H9 (cell line): ENCODE measurements at regions not wholly inside any gene's neighbourhood (a gene's known extent, or its start where the extent isn't known, plus 50 kb on each side); places are given as distances from the start of the nearest gene placed in this dataset.
A peak's percentile ranks its signal among the peaks of the same experiment; 100 is the strongest.

Experiments
- DNase-seq: peaks from one replicate; pipeline ENCODE4 v3.0.0-alpha.2; 2017
- H2AFZ ChIP-seq: one replicate; pipeline ENCODE4 v1.6.1; 2013; ENCODE audit warnings: mild to moderate bottlenecking, low read length, control low read depth, moderate library complexity
- H2AK5ac ChIP-seq: 2 replicates; pipeline ENCODE4 v1.6.1; 2013; ENCODE audit warnings: low read length, control low read depth, mixed read lengths; ENCODE audit not compliant: insufficient read length
- H2BK120ac ChIP-seq: one replicate; pipeline ENCODE4 v1.6.1; 2013; ENCODE audit warnings: low read depth, mild to moderate bottlenecking, low read length, control low read depth, inconsistent platforms; ENCODE audit not compliant: poor library complexity, severe bottlenecking
- H2BK12ac ChIP-seq: 2 replicates; pipeline ENCODE4 v1.6.1; 2013; ENCODE audit warnings: low read length, control low read depth, mixed read lengths, low read depth; ENCODE audit not compliant: insufficient read length
- H2BK15ac ChIP-seq: 2 replicates; pipeline ENCODE4 v1.6.1; 2013; ENCODE audit warnings: low read depth, low read length, control low read depth
- H2BK20ac ChIP-seq: one replicate; pipeline ENCODE4 v1.6.1; 2013; ENCODE audit warnings: low read depth, mild to moderate bottlenecking, low read length, control low read depth, inconsistent platforms; ENCODE audit not compliant: poor library complexity, severe bottlenecking
- H2BK5ac ChIP-seq: 2 replicates; pipeline ENCODE4 v1.6.1; 2013; ENCODE audit warnings: low read length, control low read depth, mixed read lengths; ENCODE audit not compliant: insufficient read length
- H3K14ac ChIP-seq: 2 replicates; pipeline ENCODE4 v1.6.1; 2013; ENCODE audit warnings: low read length, control low read depth; ENCODE audit not compliant: insufficient read depth
- H3K18ac ChIP-seq: 2 replicates; pipeline ENCODE4 v1.6.1; 2013; ENCODE audit warnings: low read depth, mild to moderate bottlenecking, mixed read lengths, low read length, control low read depth; ENCODE audit not compliant: insufficient read length
- H3K23ac ChIP-seq: 2 replicates; pipeline ENCODE4 v1.6.1; 2013; ENCODE audit warnings: low read length, control low read depth, mixed read lengths, low read depth; ENCODE audit not compliant: insufficient read length
- H3K23me2 ChIP-seq: 2 replicates; pipeline ENCODE4 v1.6.1; 2013; ENCODE audit warnings: low read depth, mild to moderate bottlenecking, mixed read lengths, low read length, control low read depth; ENCODE audit not compliant: insufficient read length, poor library complexity, severe bottlenecking
- H3K27ac ChIP-seq: 2 replicates; pipeline ENCODE4 v1.5.1; 2013; ENCODE audit warnings: low read length, control low read depth, mixed read lengths, low read depth; ENCODE audit not compliant: insufficient read length
- H3K27me3 ChIP-seq: 2 replicates; pipeline ENCODE4 v1.6.1; 2013; ENCODE audit warnings: low read length, control low read depth, inconsistent platforms; ENCODE audit not compliant: insufficient read depth
- H3K4ac ChIP-seq: 2 replicates; pipeline ENCODE4 v1.6.1; 2013; ENCODE audit warnings: low read depth, mild to moderate bottlenecking, control low read depth, inconsistent platforms, low read length, moderate library complexity
- H3K4me1 ChIP-seq: 2 replicates; pipeline ENCODE4 v1.6.1; 2013; ENCODE audit warnings: low read length, control low read depth, inconsistent platforms; ENCODE audit not compliant: insufficient read depth
- H3K4me2 ChIP-seq: 2 replicates; pipeline ENCODE4 v1.6.1; 2013; ENCODE audit warnings: low read length, control low read depth, mixed read lengths; ENCODE audit not compliant: insufficient read length, insufficient read depth
- H3K56ac ChIP-seq: 2 replicates; pipeline ENCODE4 v1.6.1; 2013; ENCODE audit warnings: low read depth, mild to moderate bottlenecking, mixed read lengths, low read length, control low read depth; ENCODE audit not compliant: insufficient read length
- H3K79me1 ChIP-seq: 2 replicates; pipeline ENCODE4 v1.6.1; 2013; ENCODE audit warnings: low read depth, mild to moderate bottlenecking, moderate library complexity, low read length, control low read depth, inconsistent platforms; ENCODE audit not compliant: insufficient read depth, poor library complexity, severe bottlenecking
- H3K79me2 ChIP-seq: 2 replicates; pipeline ENCODE4 v1.6.1; 2013; ENCODE audit warnings: low read length, control low read depth, inconsistent platforms; ENCODE audit not compliant: insufficient read depth
- H3K9ac ChIP-seq: 2 replicates; pipeline ENCODE4 v1.6.1; 2013; ENCODE audit warnings: low read length, control low read depth, mixed read lengths; ENCODE audit not compliant: insufficient read length; ENCODE audit errors: extremely low read depth
- H3K9me3 ChIP-seq: one replicate; pipeline ENCODE4 v1.6.1; 2013; ENCODE audit warnings: low read depth, low read length, inconsistent platforms; ENCODE audit not compliant: control insufficient read depth
- H3T11ph ChIP-seq: one replicate; pipeline ENCODE4 v1.6.1; 2013; ENCODE audit warnings: mild to moderate bottlenecking, low read length, control low read depth, inconsistent platforms
- H4K20me1 ChIP-seq: one replicate; pipeline ENCODE4 v1.6.1; 2013; ENCODE audit not compliant: control insufficient read depth, insufficient read length, insufficient read depth
- H4K5ac ChIP-seq: 2 replicates; pipeline ENCODE4 v1.6.1; 2013; ENCODE audit warnings: low read depth, mild to moderate bottlenecking, mixed read lengths, low read length, control low read depth; ENCODE audit not compliant: insufficient read length
- H4K8ac ChIP-seq: replicated peaks from 2 replicates; pipeline ENCODE4 v1.6.1; 2013; ENCODE audit warnings: low read length, control low read depth, mixed read lengths, low read depth; ENCODE audit not compliant: insufficient read length
- H4K91ac ChIP-seq: 2 replicates; pipeline ENCODE4 v1.6.1; 2013; ENCODE audit warnings: low read depth, mild to moderate bottlenecking, moderate library complexity, mixed read lengths, low read length, control low read depth; ENCODE audit not compliant: insufficient read length
- H3K27ac Mint-ChIP-seq, 3 experiments: 2 replicates in 2 of 3; 3 replicates in 1 of 3; pipeline ENCODE4 v1.8.0; 2020 to 2021; ENCODE audit warnings: mixed read lengths in 3 of 3, mild to moderate bottlenecking in 1 of 3, moderate library complexity in 1 of 3
- H3K27me3 Mint-ChIP-seq: 2 replicates; pipeline ENCODE4 v1.8.0; 2021; ENCODE audit warnings: low read depth, mild to moderate bottlenecking, moderate library complexity, mixed read lengths
- H3K36me3 Mint-ChIP-seq, 3 experiments: 2 replicates in 2 of 3; 3 replicates in 1 of 3; pipeline ENCODE4 v1.8.0; 2020 to 2021; ENCODE audit warnings: low read depth in 3 of 3, mixed read lengths in 3 of 3; ENCODE audit not compliant: insufficient read depth in 1 of 3
- H3K4me1 Mint-ChIP-seq, 2 experiments: 2 replicates each; pipeline ENCODE4 v1.8.0; 2020; ENCODE audit warnings: mixed read lengths in 2 of 2
- H3K4me3 Mint-ChIP-seq, 2 experiments: 2 replicates in 1 of 2; 3 replicates in 1 of 2; pipeline ENCODE4 v1.8.0; 2020 to 2021; ENCODE audit warnings: mild to moderate bottlenecking in 2 of 2, mixed read lengths in 2 of 2, moderate library complexity in 1 of 2
- H3K9me3 Mint-ChIP-seq, 2 experiments: 2 replicates in 1 of 2; 3 replicates in 1 of 2; pipeline ENCODE4 v1.8.0; 2020; ENCODE audit warnings: mild to moderate bottlenecking in 2 of 2, mixed read lengths in 2 of 2, moderate library complexity in 1 of 2
- CTCF ChIP-seq: fragments of 200-600 bp; sonication (generic); conservative IDR thresholded peaks from 3 replicates; pipeline ENCODE4 v1.8.0; 2021; ENCODE audit warnings: antibody characterized with exemption, mild to moderate bottlenecking
- WGBS: extraction: QIAGEN DNeasy Blood & Tissue Kit; methylation state at CpG from one replicate; pipeline ENCODE4 v1.1.7; 2013; ENCODE audit warnings: missing lambda C conversion rate, low lambda C conversion rate, mixed read lengths; ENCODE audit not compliant: insufficient read length; ENCODE audit errors: extremely low coverage; 5-methylcytosine and 5-hydroxymethylcytosine counted together

DNA sequence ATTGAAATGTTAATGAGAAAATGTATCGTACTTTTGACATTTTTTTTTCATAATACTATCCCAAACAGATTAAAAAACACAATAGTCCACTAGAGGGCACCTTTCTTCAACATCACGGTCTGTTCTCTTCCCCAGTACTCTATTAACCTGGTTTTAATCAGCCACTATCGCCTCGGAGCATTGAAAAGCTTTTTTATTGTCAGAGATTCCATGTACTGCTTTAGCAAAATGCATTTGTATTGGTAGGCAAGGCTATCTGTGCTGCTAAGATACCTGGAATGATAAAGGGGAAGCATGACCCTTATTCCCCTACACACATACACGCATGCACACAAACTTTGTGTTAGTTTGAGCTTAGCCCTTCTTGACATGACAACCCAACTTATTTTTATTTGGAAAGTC is 160.1 kb upstream of the IL12A start:
- TF ChIP-seq CTCF = peak; percentile 67
- Histone ChIP-seq H3K9ac (no peak overlapping the region), H4K5ac (no peak overlapping the region), H3K23ac (no peak overlapping the region), H3T11ph (no peak overlapping the region), H4K20me1 (no peaks in the 10 kb centered on the region), H3K23me2 (no peaks in the 10 kb centered on the region), H3K18ac (no peak overlapping the region), H3K79me2 (no peaks in the 10 kb centered on the region), H2BK15ac (no peak overlapping the region), H2BK5ac (no peak overlapping the region), H3K27ac (no peak overlapping the region), H2BK120ac (no peak overlapping the region), H2BK20ac (no peak overlapping the region), H3K14ac (no peak overlapping the region), H3K79me1 (no peaks in the 10 kb centered on the region), H3K56ac (no peak overlapping the region), H2AK5ac (no peak overlapping the region), H2BK12ac (no peak overlapping the region), H3K27me3 (no peaks in the 10 kb centered on the region), H2AFZ (no peak overlapping the region), H3K4ac (no peak overlapping the region), H3K4me1 (no peaks in the 10 kb centered on the region), H3K9me3 (no peaks in the 10 kb centered on the region), H4K91ac (no peak overlapping the region), H3K4me2 (no peak overlapping the region), H4K8ac (no peak overlapping the region)
- H3K36me3 Mint-ChIP-seq = no peaks in the 10 kb centered on the region
- H3K4me3 Mint-ChIP-seq = no peak overlapping the region
- no peaks in the 10 kb centered on the region for H3K4me1 Mint-ChIP-seq
- no CpG with 5 or more reads among the region's 5 CpGs for WGBS
- no peaks in the 10 kb centered on the region for H3K9me3 Mint-ChIP-seq
- no peak for DNase-seq
- H3K27ac Mint-ChIP-seq = no peak overlapping the region
- no peaks in the 10 kb centered on the region for H3K27me3 Mint-ChIP-seq
